K562 (cell line): ENCODE measurements at regions not wholly inside any gene's neighbourhood (a gene's known extent, or its start where the extent isn't known, plus 50 kb on each side); places are given as distances from the start of the nearest gene placed in this dataset.

Experiments used
- ATAC-seq: fragments of 200-7000 bp; cut with Tn5 transposase; 3 replicates; pipeline ENCODE4 v1.9.1; 2020; ENCODE audit warnings: moderate library complexity
- BruUV-seq: library from RNA; stranded (reverse); fragments of 400-500 nt; replicated peaks from 2 replicates; lab custom pipeline; 2021; lab: Mats Ljungman, UMichigan
- CTCF ChIA-PET: fragments of 300-600 bp; formaldehyde crosslinking; extraction: SDS; loops from one replicate; lab custom pipeline; 2021; ENCODE audit warnings: low intra/inter-chr PET ratio; lab: Yijun Ruan, JAX
- POLR2A ChIA-PET: fragments of 300-600, 350-650 bp; sonication (Branson Sonifier 250); formaldehyde crosslinking; extraction: SDS; loops from one replicate; lab custom pipeline; 2021; ENCODE audit warnings: antibody characterized with exemption, inconsistent platforms; lab: Yijun Ruan, JAX
- DNase-seq, 4 experiments: peaks; one replicate each; pipeline versions ENCODE4 v3.0.0 to v3.0.0-alpha.2; 2011 to 2018; ENCODE audit warnings: low spot score in 3 of 4, mixed read lengths in 3 of 4; ENCODE audit errors: extremely low read depth in 1 of 4
- FAIRE-seq: peaks from 2 replicates; lab custom pipeline; 2011; peaks lifted over from hg19 to GRCh38; lab: Jason Lieb, UNC
- H2AFZ ChIP-seq: 2 replicates; pipeline ENCODE4 v1.6.0; 2011; ENCODE audit warnings: low read depth, low read length, control low read depth, inconsistent platforms
- H3K27ac ChIP-seq: fragments of 200-600 bp; 3 replicates; pipeline ENCODE4 v1.8.0; 2011; ENCODE audit warnings: low read depth, mild to moderate bottlenecking, control low read depth, inconsistent platforms, low read length, moderate library complexity, mixed read lengths; ENCODE audit errors: extremely low read depth
- H3K27me3 ChIP-seq, 2 experiments: fragments of 300-600 bp in 1 of 2; 2 replicates in 1 of 2; 3 replicates in 1 of 2; pipeline versions ENCODE4 v1.6.0 to v1.8.0; 2011; ENCODE audit warnings: inconsistent platforms in 2 of 2, low read length in 2 of 2, mild to moderate bottlenecking in 1 of 2, mixed read lengths in 1 of 2, moderate library complexity in 1 of 2; ENCODE audit not compliant: control insufficient read depth in 2 of 2, insufficient read depth in 2 of 2
- H3K36me3 ChIP-seq: fragments of 300-600 bp; 3 replicates; pipeline ENCODE4 v1.8.0; 2011; ENCODE audit warnings: mild to moderate bottlenecking, low read length, inconsistent platforms; ENCODE audit not compliant: control insufficient read depth, insufficient read depth
- H3K4me1 ChIP-seq, 2 experiments: fragments of 200-600 bp in 1 of 2; replicated peaks in 1 of 2; 2 replicates in 1 of 2; 3 replicates in 1 of 2; pipeline versions ENCODE4 v1.5.1 to v1.8.0; 2011; ENCODE audit warnings: inconsistent platforms in 2 of 2, low read length in 2 of 2, mild to moderate bottlenecking in 1 of 2, mixed read lengths in 1 of 2, moderate library complexity in 1 of 2; ENCODE audit not compliant: control insufficient read depth in 2 of 2, insufficient read depth in 2 of 2
- H3K4me2 ChIP-seq: 2 replicates; pipeline ENCODE4 v1.6.1; 2011; ENCODE audit warnings: low read length, control low read depth, inconsistent platforms, mixed read lengths; ENCODE audit not compliant: insufficient read depth
- H3K4me3 ChIP-seq: fragments of 200-600 bp; sonication (generic), shearing (Covaris generic); 2 replicates; pipeline ENCODE4 v1.5.1; 2016; ENCODE audit warnings: control low read depth, inconsistent platforms
- H3K79me2 ChIP-seq: fragments of 200-600 bp; 3 replicates; pipeline ENCODE4 v1.8.0; 2011; ENCODE audit warnings: low read length, inconsistent platforms; ENCODE audit not compliant: control insufficient read depth, insufficient read depth
- H3K9ac ChIP-seq, 2 experiments: 2 replicates each; pipeline versions ENCODE4 v1.6.0 to v1.6.1; 2011; ENCODE audit warnings: low read depth in 2 of 2, low read length in 2 of 2, control low read depth in 1 of 2, inconsistent platforms in 1 of 2, mild to moderate bottlenecking in 1 of 2, mixed read lengths in 1 of 2; ENCODE audit not compliant: insufficient read depth in 1 of 2
- H3K9me1 ChIP-seq: one replicate; pipeline ENCODE4 v1.6.0; 2011; ENCODE audit warnings: inconsistent platforms, mild to moderate bottlenecking, low read length, moderate library complexity; ENCODE audit not compliant: control insufficient read depth, insufficient read depth
- H3K9me3 ChIP-seq: replicated peaks from 2 replicates; pipeline ENCODE4 v1.5.1; 2011; ENCODE audit warnings: low read depth, low read length, inconsistent platforms; ENCODE audit not compliant: control insufficient read depth, insufficient read depth
- H4K20me1 ChIP-seq: replicated peaks from 2 replicates; pipeline ENCODE4 v1.6.1; 2011; ENCODE audit warnings: low read length, inconsistent platforms, mixed read lengths; ENCODE audit not compliant: control insufficient read depth, insufficient read depth
- BCL6 ChIP-seq: fragments of 250-450 bp; sonication (Bioruptor Pico); IDR thresholded peaks from 2 replicates; pipeline ENCODE4 v1.4.0; 2020
- MCM2 ChIP-seq: fragments of 450-650 bp; IDR thresholded peaks from 2 replicates; pipeline ENCODE4 v1.6.1; 2017; ENCODE audit warnings: low read depth, mild to moderate bottlenecking
- MCM3 ChIP-seq: fragments of 450-650 bp; IDR thresholded peaks from 2 replicates; pipeline ENCODE4 v1.6.1; 2016
- TEAD2 ChIP-seq: fragments of 450-650 bp; IDR thresholded peaks from 2 replicates; pipeline ENCODE4 v1.6.1; 2016; ENCODE audit warnings: missing genetic modification characterization, control low read depth, missing compliant biosample characterization
- YY1 ChIP-seq, 3 experiments: IDR thresholded peaks; 2 replicates each; pipeline ENCODE4 v1.6.1; 2011; ENCODE audit warnings: low read length in 2 of 3, mild to moderate bottlenecking in 2 of 3, moderate library complexity in 2 of 3, borderline replicate concordance in 1 of 3, control low read depth in 1 of 3, low read depth in 1 of 3; ENCODE audit not compliant: insufficient read depth in 3 of 3, insufficient replicate concordance in 2 of 3, control insufficient read depth in 1 of 3, insufficient read length in 1 of 3; ENCODE audit errors: extremely low read depth in 1 of 3
- ZBTB7A ChIP-seq: IDR thresholded peaks from 2 replicates; pipeline ENCODE4 v1.6.1; 2011; ENCODE audit warnings: low read depth, mild to moderate bottlenecking, low read length, moderate library complexity, borderline replicate concordance; ENCODE audit not compliant: control insufficient read depth
- ZNF134 ChIP-seq: fragments of 250-450 bp; sonication (Bioruptor Pico); conservative IDR thresholded peaks from 2 replicates; pipeline ENCODE4 v1.4.0; 2020
- ZNF174 ChIP-seq: fragments of 250-450 bp; sonication (Bioruptor Pico); IDR thresholded peaks from 2 replicates; pipeline ENCODE4 v1.4.0; 2020; ENCODE audit warnings: mild to moderate bottlenecking
- ZNF184 ChIP-seq: sonication (generic); formaldehyde crosslinking; IDR thresholded peaks from 2 replicates; pipeline ENCODE4 v1.5.0; 2020; ENCODE audit warnings: missing genetic modification reagents
- WGBS: fragments of 100-300 bp; shearing (Covaris generic); methylation state at CpG from one replicate; pipeline ENCODE4 v1.1.6; 2016; ENCODE audit warnings: low coverage, mixed read lengths; ENCODE audit not compliant: insufficient coverage; ENCODE audit errors: missing lambda C conversion rate; 5-methylcytosine and 5-hydroxymethylcytosine counted together
- in situ Hi-C: fragments of 300-500 bp; cut with MboI; formaldehyde crosslinking; loops from 4 replicates; pipeline ENCODE4 v1.15.0; 2018; ENCODE audit warnings: inconsistent platforms, mixed read lengths
- intact Hi-C: fragments of 100-400 bp; cut with micrococcal nuclease; formaldehyde crosslinking; loops from 2 replicates; pipeline ENCODE4 v1.14.2; 2022
- TF ChIP-seq, protein P1 (sequence below): fragments of 250-450 bp; sonication (Bioruptor Pico); IDR thresholded peaks from 2 replicates; pipeline ENCODE4 v1.5.0; 2021; ENCODE audit warnings: mild to moderate bottlenecking, moderate library complexity
- TF ChIP-seq, protein P2 (sequence below): fragments of 250-450 bp; sonication (Bioruptor Pico); IDR thresholded peaks from 2 replicates; pipeline ENCODE4 v1.4.0; 2020
- TF ChIP-seq, protein P3 (sequence below): sonication (generic); formaldehyde crosslinking; IDR thresholded peaks from 2 replicates; pipeline ENCODE4 v1.4.0; 2020; ENCODE audit warnings: mild to moderate bottlenecking, missing genetic modification reagents
- TF ChIP-seq, protein P4 (sequence below): fragments of 200-400 bp; formaldehyde crosslinking; IDR thresholded peaks from 2 replicates; pipeline ENCODE4 v1.6.1; 2017; ENCODE audit warnings: mild to moderate bottlenecking, low read depth, low read length, moderate library complexity

DNA sequence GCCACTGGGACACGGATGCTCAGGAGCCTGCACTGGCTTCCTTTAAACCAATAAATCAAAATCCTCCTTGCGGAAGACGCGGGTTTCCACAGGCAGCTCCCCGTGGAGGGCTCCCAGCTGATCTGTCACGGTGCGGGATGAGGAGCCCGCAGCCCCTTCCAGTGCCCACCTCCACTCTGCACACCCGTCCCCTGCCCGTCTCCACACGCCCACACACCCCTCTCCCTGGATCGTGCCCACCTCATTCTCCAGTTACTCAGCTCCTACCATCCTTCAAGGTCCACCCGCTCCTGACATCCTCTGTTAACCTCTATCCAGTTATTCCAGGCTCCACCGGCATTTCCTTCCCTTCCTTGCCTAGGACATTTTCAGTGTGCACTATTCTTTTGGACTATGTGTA, 895.9 kb downstream of the TRIML1 start (continued):
- TF ChIP-seq, protein P1, sequence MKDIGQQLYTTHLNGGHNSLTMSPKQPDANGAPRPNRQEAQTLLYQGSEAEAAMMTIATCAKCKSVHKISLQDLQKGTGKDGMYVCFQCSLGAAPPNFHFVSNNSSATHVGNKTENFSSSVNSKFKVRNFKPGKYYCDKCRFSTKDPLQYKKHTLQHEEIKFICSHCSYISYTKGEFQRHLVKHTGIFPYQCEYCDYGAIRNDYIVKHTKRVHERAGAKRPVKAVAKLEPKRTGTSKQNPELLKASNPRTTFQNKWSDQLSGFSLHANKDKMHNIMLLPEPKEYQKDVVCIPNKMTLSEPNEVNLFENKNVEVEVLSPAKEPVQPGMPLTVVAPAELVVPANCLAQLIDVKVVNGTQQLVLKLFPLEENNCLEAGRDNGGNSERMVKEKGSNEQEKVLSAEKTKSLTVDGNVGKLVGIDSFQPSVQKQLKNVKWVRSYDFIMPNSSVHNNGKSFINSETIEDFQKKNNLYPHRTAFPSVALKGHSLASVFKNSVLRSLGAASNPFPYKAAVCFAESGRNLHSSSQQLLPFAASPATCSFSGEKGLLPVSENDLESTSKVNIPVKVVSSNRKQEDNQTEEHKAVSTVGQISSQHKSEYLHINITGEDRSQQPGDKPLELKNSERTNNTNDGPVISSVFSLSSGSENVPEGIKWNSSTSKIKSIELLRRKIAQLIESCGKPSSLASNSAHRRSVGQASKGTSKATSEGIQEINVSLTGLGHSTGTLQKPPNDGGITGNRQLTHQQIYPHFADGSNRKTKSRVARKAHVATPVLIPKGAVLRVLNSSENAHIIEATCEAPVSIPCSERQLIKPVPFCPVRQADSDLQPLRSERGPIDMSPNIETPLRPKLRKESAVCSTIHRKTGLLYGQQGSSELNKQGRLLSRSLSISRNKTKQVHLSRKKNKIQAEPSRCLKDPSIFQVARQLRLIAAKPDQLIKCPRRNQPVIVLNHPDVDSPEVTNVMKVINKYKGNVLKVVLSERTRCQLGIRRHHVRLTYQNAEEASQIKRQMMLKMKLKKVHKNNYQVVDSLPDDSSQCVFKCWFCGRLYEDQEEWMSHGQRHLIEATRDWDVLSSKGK, result no peak
- TF ChIP-seq ZBTB7A (no peak), BCL6 (CRISPR knock-in tag) (no peak), ZNF184 (CRISPR knock-in tag) (no peak), ZNF134 (no peak), TEAD2 (tag) (no peak), ZNF174 (CRISPR knock-in tag) (no peak), MCM3 (no peak)

DNA sequence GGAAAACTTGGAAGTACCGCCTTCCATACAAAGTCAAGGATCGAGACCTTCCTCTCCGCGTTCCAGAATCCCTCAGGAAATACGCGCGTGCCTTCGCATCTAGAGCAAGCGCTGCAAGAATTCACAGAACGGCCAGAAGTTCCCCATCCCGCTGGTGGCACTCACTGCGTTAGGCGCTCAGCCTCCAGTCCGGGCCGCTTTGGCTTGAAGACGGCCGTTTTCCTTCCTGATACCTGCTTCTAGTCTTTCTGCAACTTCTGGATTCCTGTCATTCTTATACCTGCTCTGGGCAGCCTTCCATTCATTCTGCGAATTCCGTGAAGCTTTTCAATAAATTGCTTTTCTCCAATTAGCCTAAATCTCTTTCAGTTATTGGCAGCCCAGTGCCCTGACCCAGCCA, 896.4 kb downstream of the TRIML1 start:
- Histone ChIP-seq H3K4me1 (no peaks in the 10 kb centered on the region), H3K27ac (no peak overlapping the region), H3K36me3 (no peaks in the 10 kb centered on the region), H3K9me1 (no peaks in the 10 kb centered on the region), H3K9me3 (no peaks in the 10 kb centered on the region; the same call in 1 of the 2 replicates), H4K20me1 (no peaks in the 10 kb centered on the region), H3K9ac (no peak overlapping the region), H3K79me2 (no peaks in the 10 kb centered on the region), H3K4me2 (no peak overlapping the region), H2AFZ (no peak overlapping the region), H3K27me3 (no peaks in the 10 kb centered on the region), H3K4me3 (no peak overlapping the region)
- intact Hi-C loops, result no loop called here
- 4% methylated on average over 19 of the region's 19 CpGs for WGBS
- DNase-seq (no peak), ATAC-seq (no peak), FAIRE-seq (no peak)
- ChIA-PET CTCF (no interaction called here), POLR2A (no interaction called here)
- TF ChIP-seq YY1 (IDR thresholded peaks at IDR 0.05; ENCODE audit: borderline replicate concordance in 1 of 3, control insufficient read depth in 1 of 3, extremely low read depth in 1 of 3, insufficient read depth in 3 of 3, insufficient read length in 1 of 3, insufficient replicate concordance in 2 of 3, low read depth in 1 of 3, low read length in 2 of 3), result no peak
- TF ChIP-seq, protein P2, sequence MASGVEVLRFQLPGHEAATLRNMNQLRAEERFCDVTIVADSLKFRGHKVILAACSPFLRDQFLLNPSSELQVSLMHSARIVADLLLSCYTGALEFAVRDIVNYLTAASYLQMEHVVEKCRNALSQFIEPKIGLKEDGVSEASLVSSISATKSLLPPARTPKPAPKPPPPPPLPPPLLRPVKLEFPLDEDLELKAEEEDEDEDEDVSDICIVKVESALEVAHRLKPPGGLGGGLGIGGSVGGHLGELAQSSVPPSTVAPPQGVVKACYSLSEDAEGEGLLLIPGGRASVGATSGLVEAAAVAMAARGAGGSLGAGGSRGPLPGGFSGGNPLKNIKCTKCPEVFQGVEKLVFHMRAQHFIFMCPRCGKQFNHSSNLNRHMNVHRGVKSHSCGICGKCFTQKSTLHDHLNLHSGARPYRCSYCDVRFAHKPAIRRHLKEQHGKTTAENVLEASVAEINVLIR, result no peak
- no peak for TF ChIP-seq MCM2
- TF ChIP-seq, protein P3, sequence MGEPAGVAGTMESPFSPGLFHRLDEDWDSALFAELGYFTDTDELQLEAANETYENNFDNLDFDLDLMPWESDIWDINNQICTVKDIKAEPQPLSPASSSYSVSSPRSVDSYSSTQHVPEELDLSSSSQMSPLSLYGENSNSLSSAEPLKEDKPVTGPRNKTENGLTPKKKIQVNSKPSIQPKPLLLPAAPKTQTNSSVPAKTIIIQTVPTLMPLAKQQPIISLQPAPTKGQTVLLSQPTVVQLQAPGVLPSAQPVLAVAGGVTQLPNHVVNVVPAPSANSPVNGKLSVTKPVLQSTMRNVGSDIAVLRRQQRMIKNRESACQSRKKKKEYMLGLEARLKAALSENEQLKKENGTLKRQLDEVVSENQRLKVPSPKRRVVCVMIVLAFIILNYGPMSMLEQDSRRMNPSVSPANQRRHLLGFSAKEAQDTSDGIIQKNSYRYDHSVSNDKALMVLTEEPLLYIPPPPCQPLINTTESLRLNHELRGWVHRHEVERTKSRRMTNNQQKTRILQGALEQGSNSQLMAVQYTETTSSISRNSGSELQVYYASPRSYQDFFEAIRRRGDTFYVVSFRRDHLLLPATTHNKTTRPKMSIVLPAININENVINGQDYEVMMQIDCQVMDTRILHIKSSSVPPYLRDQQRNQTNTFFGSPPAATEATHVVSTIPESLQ (CRISPR knock-in tag), result no peak
- no peak for TF ChIP-seq ZNF184 (CRISPR knock-in tag)
- TF ChIP-seq, protein P4, sequence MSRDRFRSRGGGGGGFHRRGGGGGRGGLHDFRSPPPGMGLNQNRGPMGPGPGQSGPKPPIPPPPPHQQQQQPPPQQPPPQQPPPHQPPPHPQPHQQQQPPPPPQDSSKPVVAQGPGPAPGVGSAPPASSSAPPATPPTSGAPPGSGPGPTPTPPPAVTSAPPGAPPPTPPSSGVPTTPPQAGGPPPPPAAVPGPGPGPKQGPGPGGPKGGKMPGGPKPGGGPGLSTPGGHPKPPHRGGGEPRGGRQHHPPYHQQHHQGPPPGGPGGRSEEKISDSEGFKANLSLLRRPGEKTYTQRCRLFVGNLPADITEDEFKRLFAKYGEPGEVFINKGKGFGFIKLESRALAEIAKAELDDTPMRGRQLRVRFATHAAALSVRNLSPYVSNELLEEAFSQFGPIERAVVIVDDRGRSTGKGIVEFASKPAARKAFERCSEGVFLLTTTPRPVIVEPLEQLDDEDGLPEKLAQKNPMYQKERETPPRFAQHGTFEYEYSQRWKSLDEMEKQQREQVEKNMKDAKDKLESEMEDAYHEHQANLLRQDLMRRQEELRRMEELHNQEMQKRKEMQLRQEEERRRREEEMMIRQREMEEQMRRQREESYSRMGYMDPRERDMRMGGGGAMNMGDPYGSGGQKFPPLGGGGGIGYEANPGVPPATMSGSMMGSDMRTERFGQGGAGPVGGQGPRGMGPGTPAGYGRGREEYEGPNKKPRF, result no peak
- in situ Hi-C loops, result no loop called here
- BruUV-seq, result no TSS peak
